Endodermal cell (in vitro differentiated cells): ENCODE measurements at regions not wholly inside any gene's neighbourhood (a gene's known extent, or its start where the extent isn't known, plus 50 kb on each side); places are given as distances from the start of the nearest gene placed in this dataset.

Source experiments
- DNase-seq: peaks from one replicate; pipeline ENCODE4 v3.0.0-alpha.2; 2017
- H3K27ac ChIP-seq: 2 replicates; pipeline ENCODE4 v1.5.1; 2013; ENCODE audit warnings: mild to moderate bottlenecking, low read depth, low read length, moderate library complexity
- H3K27me3 ChIP-seq: 2 replicates; pipeline ENCODE4 v1.6.1; 2013; ENCODE audit warnings: mild to moderate bottlenecking, low read length, moderate library complexity; ENCODE audit not compliant: insufficient read depth, control insufficient read depth, poor library complexity, severe bottlenecking
- H3K36me3 ChIP-seq: 2 replicates; pipeline ENCODE4 v1.7.0; 2013; ENCODE audit warnings: mild to moderate bottlenecking, low read length, moderate library complexity; ENCODE audit not compliant: control insufficient read depth, insufficient read depth
- H3K4me1 ChIP-seq: one replicate; pipeline ENCODE4 v1.7.0; 2013; ENCODE audit warnings: low read length; ENCODE audit not compliant: control insufficient read depth, insufficient read depth
- H3K4me3 ChIP-seq: 2 replicates; pipeline ENCODE4 v1.5.1; 2013; ENCODE audit warnings: mild to moderate bottlenecking, low read length, moderate library complexity
- H3K9ac ChIP-seq: 2 replicates; pipeline ENCODE4 v1.6.1; 2013; ENCODE audit warnings: mild to moderate bottlenecking, low read length, moderate library complexity; ENCODE audit not compliant: poor library complexity, severe bottlenecking; ENCODE audit errors: extremely low read depth
- H3K9me3 ChIP-seq: 2 replicates; pipeline ENCODE4 v1.6.1; 2013; ENCODE audit warnings: mild to moderate bottlenecking, low read length, moderate library complexity; ENCODE audit not compliant: control insufficient read depth
- H3K27ac Mint-ChIP-seq: 2 replicates; pipeline ENCODE4 v1.8.0; 2020; ENCODE audit warnings: mixed read lengths
- H3K27me3 Mint-ChIP-seq: 2 replicates; pipeline ENCODE4 v1.8.0; 2021; ENCODE audit warnings: mild to moderate bottlenecking, mixed read lengths; ENCODE audit not compliant: insufficient read depth
- H3K36me3 Mint-ChIP-seq: 2 replicates; pipeline ENCODE4 v1.8.0; 2020; ENCODE audit warnings: low read depth, mixed read lengths
- H3K4me1 Mint-ChIP-seq: 2 replicates; pipeline ENCODE4 v1.8.0; 2020; ENCODE audit warnings: mixed read lengths
- H3K4me3 Mint-ChIP-seq: 2 replicates; pipeline ENCODE4 v1.8.0; 2020; ENCODE audit warnings: mild to moderate bottlenecking, moderate library complexity, mixed read lengths
- H3K9me3 Mint-ChIP-seq: 2 replicates; pipeline ENCODE4 v1.8.0; 2020; ENCODE audit warnings: mild to moderate bottlenecking, mixed read lengths
- WGBS, 2 experiments: methylation state at CpG; one replicate each; pipeline versions ENCODE4 v1.1.5 to v1.1.7; 2013; ENCODE audit warnings: missing lambda C conversion rate in 2 of 2, mixed read lengths in 1 of 2; ENCODE audit not compliant: insufficient coverage in 1 of 2, insufficient read length in 1 of 2; 5-methylcytosine and 5-hydroxymethylcytosine counted together
- TF ChIP-seq, protein P1 (sequence below): fragments of 200-600 bp; sonication (generic); conservative IDR thresholded peaks from 2 replicates; pipeline ENCODE4 v1.5.0; 2021; ENCODE audit warnings: antibody characterized with exemption, mild to moderate bottlenecking

DNA sequence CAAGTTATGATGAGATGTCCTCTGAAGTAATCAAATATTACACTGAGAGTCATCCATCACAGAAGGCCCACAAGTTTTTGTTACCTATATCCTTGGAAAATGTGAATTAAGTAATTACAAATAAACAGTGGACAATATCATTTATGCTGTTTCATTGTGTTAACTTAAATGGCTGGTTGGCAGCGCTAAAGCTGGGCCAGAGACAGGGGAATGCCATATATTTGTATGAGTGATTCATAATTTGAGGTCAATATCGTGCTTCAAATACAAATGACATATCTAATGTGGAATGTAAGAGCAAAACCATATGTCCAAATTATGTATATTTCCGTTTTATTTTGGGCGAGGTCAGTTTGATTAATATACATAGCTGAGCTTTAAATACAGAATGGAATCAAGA lies 1556.2 kb downstream of the SLITRK5 start:
- 62% methylated on average over 4 of the region's 4 CpGs; no CpG with 5 or more reads in 1 of the 2 experiments for WGBS, 2 experiments
- no peaks in the 10 kb centered on the region for H3K4me1 ChIP-seq

DNA sequence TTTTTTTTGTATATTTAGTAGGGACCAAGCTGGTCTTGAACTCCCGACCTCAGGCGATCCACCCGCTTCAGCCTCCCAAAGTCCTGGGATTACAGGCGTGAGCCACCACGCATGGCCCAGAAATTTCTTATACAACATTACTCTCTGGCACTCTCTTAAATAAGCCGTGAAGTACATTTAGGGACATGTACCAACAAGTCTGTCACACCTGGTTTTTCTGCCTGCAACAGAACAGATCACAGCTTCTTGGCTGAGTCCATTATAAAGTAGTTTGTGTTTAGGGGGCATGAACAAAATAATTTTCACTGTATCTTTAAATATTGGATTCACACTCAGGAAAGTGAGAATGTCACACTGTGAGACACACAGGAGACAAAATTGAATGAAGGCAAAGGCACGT lies 1567.3 kb downstream of the SLITRK5 start:
- Mint-ChIP-seq H3K27ac (no peak overlapping the region), H3K4me3 (no peak overlapping the region), H3K4me1 (no peaks in the 10 kb centered on the region), H3K36me3 (no peaks in the 10 kb centered on the region), H3K27me3 (no peaks in the 10 kb centered on the region), H3K9me3 (peaks cover 8% of the 10 kb centered on the region)
- H3K36me3 ChIP-seq = no peaks in the 10 kb centered on the region
- no peaks in the 10 kb centered on the region for H3K9me3 ChIP-seq
- no peaks in the 10 kb centered on the region for H3K27me3 ChIP-seq
- no peaks in the 10 kb centered on the region for H3K4me1 ChIP-seq
- H3K27ac ChIP-seq = no peak overlapping the region
- H3K9ac ChIP-seq = no peak overlapping the region
- TF ChIP-seq, protein P1, sequence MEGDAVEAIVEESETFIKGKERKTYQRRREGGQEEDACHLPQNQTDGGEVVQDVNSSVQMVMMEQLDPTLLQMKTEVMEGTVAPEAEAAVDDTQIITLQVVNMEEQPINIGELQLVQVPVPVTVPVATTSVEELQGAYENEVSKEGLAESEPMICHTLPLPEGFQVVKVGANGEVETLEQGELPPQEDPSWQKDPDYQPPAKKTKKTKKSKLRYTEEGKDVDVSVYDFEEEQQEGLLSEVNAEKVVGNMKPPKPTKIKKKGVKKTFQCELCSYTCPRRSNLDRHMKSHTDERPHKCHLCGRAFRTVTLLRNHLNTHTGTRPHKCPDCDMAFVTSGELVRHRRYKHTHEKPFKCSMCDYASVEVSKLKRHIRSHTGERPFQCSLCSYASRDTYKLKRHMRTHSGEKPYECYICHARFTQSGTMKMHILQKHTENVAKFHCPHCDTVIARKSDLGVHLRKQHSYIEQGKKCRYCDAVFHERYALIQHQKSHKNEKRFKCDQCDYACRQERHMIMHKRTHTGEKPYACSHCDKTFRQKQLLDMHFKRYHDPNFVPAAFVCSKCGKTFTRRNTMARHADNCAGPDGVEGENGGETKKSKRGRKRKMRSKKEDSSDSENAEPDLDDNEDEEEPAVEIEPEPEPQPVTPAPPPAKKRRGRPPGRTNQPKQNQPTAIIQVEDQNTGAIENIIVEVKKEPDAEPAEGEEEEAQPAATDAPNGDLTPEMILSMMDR = no peak
- DNase-seq = no peak
- no peak overlapping the region for H3K4me3 ChIP-seq
- WGBS, 2 experiments = 78 to 81% methylated on average over 3 to 7 of the region's 7 CpGs

More for the DNA sequence above, 1556.2 kb downstream of the SLITRK5 start:
- Mint-ChIP-seq H3K27ac (no peak overlapping the region), H3K27me3 (no peaks in the 10 kb centered on the region), H3K36me3 (no peaks in the 10 kb centered on the region), H3K9me3 (peaks cover 4% of the 10 kb centered on the region), H3K4me3 (no peak overlapping the region), H3K4me1 (peaks cover under 1% of the 10 kb centered on the region)
- DNase-seq = no peak
- Histone ChIP-seq H3K9me3 (peaks cover 3% of the 10 kb centered on the region), H3K27me3 (no peaks in the 10 kb centered on the region), H3K9ac (no peak overlapping the region), H3K36me3 (no peaks in the 10 kb centered on the region), H3K4me3 (no peak overlapping the region), H3K27ac (no peak overlapping the region)
- TF ChIP-seq, protein P1 = no peak

DNA sequence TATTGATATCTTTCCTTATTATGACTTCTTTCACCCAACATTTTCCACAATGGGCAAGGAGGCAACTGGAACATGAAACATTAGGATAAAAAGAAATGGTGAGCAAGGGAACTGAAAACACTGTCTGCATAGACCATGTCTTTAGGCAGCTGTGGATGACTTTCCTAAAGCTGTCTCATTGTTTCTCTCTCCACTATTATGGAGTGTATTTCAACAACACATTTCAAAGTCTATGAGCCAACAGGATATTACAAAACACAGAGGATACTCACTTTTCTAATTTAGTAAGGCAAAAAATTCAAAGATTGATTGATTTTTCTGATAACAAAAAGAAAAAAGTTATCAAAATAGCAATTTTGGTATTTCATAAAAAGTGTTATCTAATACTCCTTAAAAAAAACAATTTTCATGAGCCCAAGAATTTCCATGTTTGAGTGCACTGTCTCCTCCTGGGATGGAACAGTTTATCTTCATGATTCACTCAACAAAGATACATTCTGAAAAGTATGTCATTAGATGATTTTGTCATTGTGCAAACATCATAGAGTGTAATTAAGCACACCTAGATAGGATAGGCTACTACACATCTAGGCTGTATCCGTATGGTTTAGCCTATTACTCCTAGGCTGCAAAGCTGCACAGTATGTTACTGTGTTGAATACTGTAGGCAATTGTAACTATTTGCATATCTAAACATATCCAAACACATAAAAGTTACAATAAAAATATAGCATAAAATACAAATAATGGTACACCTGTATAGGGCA lies 1568.4 kb downstream of the SLITRK5 start:
- DNase-seq = no peak
- peaks cover 8% of the 10 kb centered on the region for H3K9me3 Mint-ChIP-seq
- no peak overlapping the region for H3K9ac ChIP-seq
- no peaks in the 10 kb centered on the region for H3K36me3 ChIP-seq
- H3K4me3 ChIP-seq = no peak overlapping the region
- H3K4me3 Mint-ChIP-seq = no peak overlapping the region
- H3K9me3 ChIP-seq = no peaks in the 10 kb centered on the region
- no peaks in the 10 kb centered on the region for H3K27me3 Mint-ChIP-seq
- H3K27me3 ChIP-seq = no peaks in the 10 kb centered on the region
- H3K4me1 ChIP-seq = no peaks in the 10 kb centered on the region
- H3K27ac Mint-ChIP-seq = no peak overlapping the region
- no peaks in the 10 kb centered on the region for H3K36me3 Mint-ChIP-seq
- H3K4me1 Mint-ChIP-seq = no peaks in the 10 kb centered on the region
- 100% methylated on average over 1 of the region's 1 CpG; no CpG with 5 or more reads in 1 of the 2 experiments for WGBS, 2 experiments
- H3K27ac ChIP-seq = no peak overlapping the region
- TF ChIP-seq, protein P1 = no peak
